ENCODE measurements at regions not wholly inside any gene's neighbourhood (a gene's known extent, or its start where the extent isn't known, plus 50 kb on each side); places are given as distances from the start of the nearest gene placed in this dataset.

- no peak for TF ChIP-seq E2F3 (CRISPR knock-in tag; IDR thresholded peaks at IDR 0.05)
- TF ChIP-seq TAF9B (IDR thresholded peaks at IDR 0.05; ENCODE audit: partially characterized antibody), result no peak
- TF ChIP-seq CC2D1A (IDR thresholded peaks at IDR 0.05), result no peak
- no peak for TF ChIP-seq HOXB6 (CRISPR knock-in tag; IDR thresholded peaks at IDR 0.05; ENCODE audit: borderline replicate concordance)
- no peak for TF ChIP-seq BRD4 (IDR thresholded peaks at IDR 0.05)
- TF ChIP-seq ZNF184 (CRISPR knock-in tag; IDR thresholded peaks at IDR 0.05), result no peak
- TF ChIP-seq MTA2 (IDR thresholded peaks at IDR 0.05; ENCODE audit: low read depth), result 0 out of 2 replicates have a peak, but pooled peaks have one; percentile 28
- no peak for TF ChIP-seq CLOCK (CRISPR knock-in tag; IDR thresholded peaks at IDR 0.05; ENCODE audit: borderline replicate concordance)
- TF ChIP-seq TEAD2 (tag; IDR thresholded peaks at IDR 0.05), result no peak
- no peak for TF ChIP-seq ZNF121 (CRISPR knock-in tag; conservative IDR thresholded peaks at IDR 0.05)
- TF ChIP-seq KHSRP (IDR thresholded peaks at IDR 0.05), result no peak
- TF ChIP-seq TRIM28 (IDR thresholded peaks at IDR 0.05), result no peak
- TF ChIP-seq SNRNP70 (optimal IDR thresholded peaks at IDR 0.05; ENCODE audit: low read depth, low read length), result no peak
- no peak for TF ChIP-seq ZZZ3 (IDR thresholded peaks at IDR 0.05)
- peak; percentile 16; the same call in 1 of the 2 replicates for TF ChIP-seq NCOA1 (IDR thresholded peaks at IDR 0.05; ENCODE audit: low read depth)
- no peak for TF ChIP-seq ZNF133 (CRISPR knock-in tag; IDR thresholded peaks at IDR 0.05)
- no peak for TF ChIP-seq ZC3H11A (IDR thresholded peaks at IDR 0.05; ENCODE audit: low read depth, low read length)
- TF ChIP-seq ZFX (CRISPR knock-in tag; IDR thresholded peaks at IDR 0.05), result no peak
- peak; percentile 38; the same call in 1 of the 2 replicates for TF ChIP-seq ZNF407 (IDR thresholded peaks at IDR 0.05; ENCODE audit: low read depth)
Observed at GRCh38 chr1:54475946-54476516, 69.8 kb upstream of the SSBP3 start (continued).

All from K562 (cell line).